Parathyroid adenoma (tissue), 2 donors: ENCODE measurements at regions not wholly inside any gene's neighbourhood (a gene's known extent, or its start where the extent isn't known, plus 50 kb on each side); places are given as distances from the start of the nearest gene placed in this dataset.

Experiments
- H2AFZ ChIP-seq: fragments of 300-600 bp; sonication (generic); one replicate; pipeline ENCODE4 v1.7.0; 2017; ENCODE audit warnings: antibody characterized with exemption, mild to moderate bottlenecking
- H3K27ac ChIP-seq: fragments of 300-600 bp; sonication (generic); one replicate; pipeline ENCODE4 v1.7.0; 2017
- H3K27me3 ChIP-seq: fragments of 300-600 bp; sonication (generic); one replicate; pipeline ENCODE4 v1.7.0; 2017; ENCODE audit warnings: low read length; ENCODE audit not compliant: control insufficient read depth, insufficient read depth
- H3K36me3 ChIP-seq: fragments of 300-600 bp; sonication (generic); one replicate; pipeline ENCODE4 v1.7.0; 2017; ENCODE audit warnings: low read length; ENCODE audit not compliant: control insufficient read depth, insufficient read depth
- H3K4me1 ChIP-seq: fragments of 300-600 bp; sonication (generic); one replicate; pipeline ENCODE4 v1.7.0; 2017; ENCODE audit warnings: control low read depth
- H3K4me2 ChIP-seq: fragments of 300-600 bp; sonication (generic); one replicate; pipeline ENCODE4 v1.7.0; 2017; ENCODE audit warnings: low read length
- H3K4me3 ChIP-seq: fragments of 300-600 bp; sonication (generic); one replicate; pipeline ENCODE4 v1.7.0; 2017; ENCODE audit warnings: low read depth, low read length
- H3K79me2 ChIP-seq: fragments of 300-600 bp; sonication (generic); one replicate; pipeline ENCODE4 v1.7.0; 2017; ENCODE audit warnings: control low read depth
- H3K9ac ChIP-seq: fragments of 300-600 bp; sonication (generic); one replicate; pipeline ENCODE4 v1.7.0; 2017; ENCODE audit warnings: mild to moderate bottlenecking
- H3K9me3 ChIP-seq: fragments of 300-600 bp; sonication (generic); one replicate; pipeline ENCODE4 v1.7.0; 2017; ENCODE audit warnings: low read length; ENCODE audit not compliant: control insufficient read depth
- CTCF ChIP-seq: fragments of 300-600 bp; sonication (generic); IDR thresholded peaks from one replicate; pipeline ENCODE4 v1.7.0; 2017; ENCODE audit warnings: antibody characterized with exemption, mild to moderate bottlenecking
- donor health status: primary hyperparathyroidism.

GRCh38 chr16:60110531-60110930 lies 1376.4 kb upstream of the GOT2 start:
- Histone ChIP-seq H3K79me2 (no peaks in the 10 kb centered on the region), H3K4me2 (no peak overlapping the region), H3K36me3 (no peaks in the 10 kb centered on the region), H3K4me3 (no peak overlapping the region), H3K4me1 (no peaks in the 10 kb centered on the region), H3K9me3 (no peaks in the 10 kb centered on the region), H2AFZ (no peak overlapping the region), H3K9ac (no peak overlapping the region), H3K27ac (no peak overlapping the region), H3K27me3 (no peaks in the 10 kb centered on the region)
- no peak for TF ChIP-seq CTCF

DNA sequence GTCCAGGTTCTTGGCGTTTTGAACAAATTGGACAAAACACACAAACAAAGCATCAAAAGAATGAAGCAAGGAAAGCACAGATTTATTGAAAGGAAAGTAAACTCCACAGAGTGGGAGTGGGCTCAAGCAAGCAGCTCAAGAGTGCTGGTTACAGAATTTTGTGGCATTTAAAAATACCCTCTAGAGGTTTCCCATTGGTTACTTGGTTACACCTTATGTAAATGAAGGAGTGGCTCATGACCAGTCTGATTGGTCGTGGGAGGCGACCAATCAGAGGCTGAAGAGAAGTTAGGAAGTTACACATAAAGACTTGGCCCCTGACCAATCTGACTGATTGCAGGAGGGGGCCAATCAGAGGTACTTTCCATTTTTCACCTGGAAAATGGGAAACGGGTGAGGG lies 1373.8 kb upstream of the GOT2 start:
- no peak overlapping the region for H3K4me2 ChIP-seq
- no peak overlapping the region for H3K4me3 ChIP-seq
- H3K9me3 ChIP-seq = no peaks in the 10 kb centered on the region
- H3K9ac ChIP-seq = no peak overlapping the region
- no peaks in the 10 kb centered on the region for H3K79me2 ChIP-seq
- H3K36me3 ChIP-seq = no peaks in the 10 kb centered on the region
- no peak overlapping the region for H3K27ac ChIP-seq
- no peaks in the 10 kb centered on the region for H3K4me1 ChIP-seq
- no peaks in the 10 kb centered on the region for H3K27me3 ChIP-seq
- no peak overlapping the region for H2AFZ ChIP-seq
- TF ChIP-seq CTCF = no peak

DNA sequence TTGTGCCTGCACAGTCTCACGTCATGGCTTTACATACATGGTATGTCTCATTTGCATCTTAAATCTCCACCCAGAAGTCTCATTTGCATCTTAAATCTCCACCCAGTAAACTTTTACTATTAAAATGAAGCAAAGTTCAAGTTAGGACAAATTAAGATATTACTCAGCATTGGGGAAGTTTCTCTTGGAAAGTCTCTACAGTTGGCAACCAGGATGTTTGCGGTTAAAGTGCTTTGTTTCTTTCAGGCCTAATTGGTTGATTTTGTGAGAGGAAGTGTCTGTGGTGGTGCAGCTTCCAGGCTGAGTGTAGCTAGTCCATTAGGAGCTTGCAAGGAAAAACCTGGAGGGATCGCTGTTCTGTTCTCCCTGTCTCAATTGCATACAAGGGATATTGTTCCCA lies 1373.3 kb upstream of the GOT2 start:
- H3K9me3 ChIP-seq = no peaks in the 10 kb centered on the region
- H3K79me2 ChIP-seq = no peaks in the 10 kb centered on the region
- H3K4me2 ChIP-seq = no peak overlapping the region
- H3K27ac ChIP-seq = no peak overlapping the region
- TF ChIP-seq CTCF = no peak
- no peaks in the 10 kb centered on the region for H3K36me3 ChIP-seq
- no peak overlapping the region for H3K9ac ChIP-seq
- H2AFZ ChIP-seq = no peak overlapping the region
- no peak overlapping the region for H3K4me3 ChIP-seq
- no peaks in the 10 kb centered on the region for H3K27me3 ChIP-seq
- H3K4me1 ChIP-seq = no peaks in the 10 kb centered on the region

GRCh38 chr16:60100371-60100770 lies 1366.3 kb upstream of the GOT2 start:
- no peak for TF ChIP-seq CTCF
- Histone ChIP-seq H3K4me2 (no peak overlapping the region), H3K4me1 (no peaks in the 10 kb centered on the region), H3K27ac (no peak overlapping the region), H3K9ac (no peak overlapping the region), H3K4me3 (no peak overlapping the region), H3K36me3 (no peaks in the 10 kb centered on the region), H3K79me2 (no peaks in the 10 kb centered on the region), H2AFZ (no peak overlapping the region), H3K27me3 (no peaks in the 10 kb centered on the region), H3K9me3 (no peaks in the 10 kb centered on the region)

- no peaks in the 10 kb centered on the region for H3K27me3 ChIP-seq
- no peaks in the 10 kb centered on the region for H3K36me3 ChIP-seq
- no peaks in the 10 kb centered on the region for H3K79me2 ChIP-seq
- H3K9ac ChIP-seq = no peak overlapping the region
- H2AFZ ChIP-seq = no peak overlapping the region
- no peak overlapping the region for H3K4me2 ChIP-seq
- H3K4me1 ChIP-seq = no peaks in the 10 kb centered on the region
- H3K9me3 ChIP-seq = no peaks in the 10 kb centered on the region
- no peak overlapping the region for H3K4me3 ChIP-seq
- TF ChIP-seq CTCF = no peak
- H3K27ac ChIP-seq = no peak overlapping the region
Measured at GRCh38 chr16:60091529-60091928, 1357.4 kb upstream of the GOT2 start.
